ENCODE measurements at regions not wholly inside any gene's neighbourhood (a gene's known extent, or its start where the extent isn't known, plus 50 kb on each side); places are given as distances from the start of the nearest gene placed in this dataset.

DNA sequence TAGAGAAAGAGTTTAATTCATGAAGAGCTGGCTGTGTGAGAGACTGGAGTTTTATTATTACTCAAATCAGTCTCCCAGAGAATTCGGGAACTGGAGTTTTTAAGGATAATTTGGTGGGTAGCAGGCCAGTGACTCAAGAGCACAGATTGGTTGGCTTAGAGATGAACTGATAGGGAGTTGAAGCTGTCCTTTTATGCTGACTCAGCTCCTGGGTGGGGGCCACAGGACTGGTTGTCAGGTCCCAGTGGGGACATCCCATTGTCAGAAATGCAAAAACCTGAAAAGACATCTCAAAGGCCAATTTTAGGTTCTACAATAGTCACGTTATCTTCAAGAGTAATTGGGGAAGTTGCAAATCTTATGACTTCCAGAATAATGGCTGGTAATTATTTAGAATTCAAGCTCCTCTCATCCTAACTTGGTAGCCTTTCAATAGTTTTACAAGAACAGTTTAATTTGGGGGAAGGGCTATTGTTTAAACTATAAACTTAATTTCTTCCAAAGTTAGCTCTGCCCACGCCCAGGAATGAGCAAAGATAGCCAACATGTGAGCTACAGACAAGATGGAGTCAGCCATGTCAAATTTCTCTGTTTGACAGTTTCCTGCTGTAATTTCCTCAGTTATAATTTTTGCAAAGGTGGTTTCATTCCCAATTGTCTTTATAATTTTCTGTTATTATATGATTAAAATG is 149.4 kb upstream of the SLC39A10 start:
- no peak for DNase-seq (ENCODE audit: low spot score)
- TF ChIP-seq, protein P1, sequence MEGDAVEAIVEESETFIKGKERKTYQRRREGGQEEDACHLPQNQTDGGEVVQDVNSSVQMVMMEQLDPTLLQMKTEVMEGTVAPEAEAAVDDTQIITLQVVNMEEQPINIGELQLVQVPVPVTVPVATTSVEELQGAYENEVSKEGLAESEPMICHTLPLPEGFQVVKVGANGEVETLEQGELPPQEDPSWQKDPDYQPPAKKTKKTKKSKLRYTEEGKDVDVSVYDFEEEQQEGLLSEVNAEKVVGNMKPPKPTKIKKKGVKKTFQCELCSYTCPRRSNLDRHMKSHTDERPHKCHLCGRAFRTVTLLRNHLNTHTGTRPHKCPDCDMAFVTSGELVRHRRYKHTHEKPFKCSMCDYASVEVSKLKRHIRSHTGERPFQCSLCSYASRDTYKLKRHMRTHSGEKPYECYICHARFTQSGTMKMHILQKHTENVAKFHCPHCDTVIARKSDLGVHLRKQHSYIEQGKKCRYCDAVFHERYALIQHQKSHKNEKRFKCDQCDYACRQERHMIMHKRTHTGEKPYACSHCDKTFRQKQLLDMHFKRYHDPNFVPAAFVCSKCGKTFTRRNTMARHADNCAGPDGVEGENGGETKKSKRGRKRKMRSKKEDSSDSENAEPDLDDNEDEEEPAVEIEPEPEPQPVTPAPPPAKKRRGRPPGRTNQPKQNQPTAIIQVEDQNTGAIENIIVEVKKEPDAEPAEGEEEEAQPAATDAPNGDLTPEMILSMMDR (IDR thresholded peaks at IDR 0.05) = no peak
- no peak overlapping the region for H3K27ac ChIP-seq
- H3K4me3 ChIP-seq = no peak overlapping the region

DNA sequence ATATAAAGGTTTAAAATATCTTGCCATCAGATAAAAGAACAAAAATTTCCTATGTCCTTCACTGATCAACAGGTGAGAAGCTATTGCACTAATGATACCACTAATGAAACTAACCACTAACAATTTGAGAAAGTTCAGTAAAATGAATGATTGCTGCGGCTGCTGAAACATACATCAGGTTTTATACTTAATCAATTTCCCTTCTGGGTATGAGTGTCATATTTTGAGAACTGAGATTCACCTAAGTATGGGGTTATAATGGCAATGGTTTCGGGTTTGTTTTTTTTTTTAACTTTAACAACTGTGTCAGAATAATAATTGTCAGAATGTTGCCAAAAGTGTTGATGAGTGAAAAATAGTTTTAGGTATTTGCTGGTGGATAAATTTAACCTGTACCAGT is 151.3 kb upstream of the SLC39A10 start:
- DNase-seq (ENCODE audit: low spot score) = no peak
- no peak overlapping the region for H3K4me3 ChIP-seq
- TF ChIP-seq, protein P1 (IDR thresholded peaks at IDR 0.05) = no peak
- no peak overlapping the region for H3K27ac ChIP-seq

DNA sequence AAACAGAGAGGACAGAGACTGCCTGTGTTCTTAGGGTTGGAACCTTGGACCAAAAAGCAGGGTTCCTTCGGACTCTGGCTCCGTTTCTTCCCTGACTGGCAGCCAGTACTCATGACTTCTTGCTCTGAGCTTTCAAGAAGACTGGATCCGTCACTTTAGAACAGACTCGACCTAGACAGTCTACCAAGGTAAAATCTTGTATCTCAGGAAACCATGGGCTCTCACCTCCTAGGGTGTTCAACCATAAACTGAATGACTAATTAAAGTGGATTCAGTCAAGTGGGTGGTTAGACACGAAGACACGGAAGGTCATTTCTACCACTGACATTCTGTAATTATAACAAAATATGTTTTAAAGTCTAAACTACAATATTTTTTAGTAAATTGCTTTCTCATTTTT is 153.8 kb upstream of the SLC39A10 start:
- Histone ChIP-seq H3K4me3 (no peak overlapping the region), H3K27ac (no peak overlapping the region)
- no peak for DNase-seq (ENCODE audit: low spot score)
- TF ChIP-seq, protein P1 (IDR thresholded peaks at IDR 0.05) = no peak

DNA sequence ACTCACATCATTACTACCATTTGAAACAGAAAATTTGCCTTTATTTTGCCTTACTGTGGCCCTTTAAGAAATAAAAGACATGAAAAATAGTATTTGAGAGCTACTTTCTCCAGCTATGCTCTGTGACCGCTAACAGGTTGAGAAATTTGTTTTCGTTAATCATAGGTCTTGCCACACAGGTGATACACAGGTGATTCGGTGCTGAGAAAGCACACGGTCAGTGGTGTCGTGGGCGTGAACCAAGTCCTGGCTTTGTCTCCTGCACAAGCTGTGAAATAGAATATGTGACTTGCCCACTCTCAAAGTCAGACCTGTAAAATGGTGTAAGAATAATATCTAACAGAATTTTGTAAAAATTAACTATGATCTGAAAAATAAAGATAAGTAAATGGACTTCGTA is 155.3 kb upstream of the SLC39A10 start:
- TF ChIP-seq, protein P1 (IDR thresholded peaks at IDR 0.05) = no peak
- Histone ChIP-seq H3K27ac (no peak overlapping the region), H3K4me3 (no peak overlapping the region)
- no peak for DNase-seq (ENCODE audit: low spot score)

DNA sequence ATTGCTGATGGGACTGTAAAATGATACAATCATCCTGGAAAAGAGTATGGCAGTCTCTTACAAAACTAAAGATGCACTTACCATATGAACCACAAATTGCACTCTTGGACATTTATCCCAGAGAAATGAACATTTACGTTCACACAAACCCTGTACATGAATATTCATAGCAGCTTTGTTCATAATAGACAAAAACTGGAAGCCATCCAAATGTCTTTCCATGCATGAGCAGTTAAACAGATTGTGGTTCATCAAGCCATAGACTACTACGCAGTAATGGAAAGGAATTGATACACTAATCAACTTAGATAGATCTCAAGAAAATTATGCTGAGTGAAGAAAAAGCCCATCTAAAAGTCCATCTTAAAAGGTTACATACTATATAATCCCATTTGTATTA is 156.1 kb upstream of the SLC39A10 start:
- TF ChIP-seq, protein P1 (IDR thresholded peaks at IDR 0.05) = no peak
- no peak overlapping the region for H3K27ac ChIP-seq
- DNase-seq (ENCODE audit: low spot score) = no peak
- H3K4me3 ChIP-seq = no peak overlapping the region

DNA sequence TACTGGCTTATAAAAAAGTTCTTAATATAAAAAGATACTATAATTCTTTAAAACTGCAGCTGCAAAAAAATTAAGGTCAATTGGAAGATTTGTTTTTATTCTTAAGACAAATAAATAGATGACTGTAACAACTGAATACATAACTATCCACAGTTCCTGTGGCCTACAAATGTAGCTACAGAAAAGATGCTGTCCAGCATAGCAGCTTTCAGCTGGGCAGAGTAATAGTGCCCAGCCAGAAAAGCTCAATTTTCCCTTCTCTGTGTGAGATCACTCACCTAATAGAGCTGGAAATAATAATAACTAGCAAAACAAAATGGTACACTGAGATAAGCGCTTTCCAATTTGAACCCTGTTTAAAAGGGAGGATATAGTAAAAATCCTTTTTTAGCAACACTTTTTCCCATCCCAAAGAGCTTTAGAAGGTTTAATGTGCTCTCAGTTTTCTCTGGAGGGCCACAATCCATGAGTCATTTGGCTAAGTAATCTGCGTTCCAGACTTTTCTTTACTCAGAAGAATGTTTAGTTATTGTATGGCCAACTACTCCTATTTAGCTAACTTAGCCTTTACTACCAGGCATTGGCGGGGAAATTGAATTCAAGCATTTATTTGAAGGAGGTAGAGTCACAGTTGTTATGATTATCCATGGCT is 158.1 kb upstream of the SLC39A10 start:
- no peak overlapping the region for H3K27ac ChIP-seq
- no peak for DNase-seq (ENCODE audit: low spot score)
- H3K4me3 ChIP-seq = no peak overlapping the region
- TF ChIP-seq, protein P1 (IDR thresholded peaks at IDR 0.05) = no peak

DNA sequence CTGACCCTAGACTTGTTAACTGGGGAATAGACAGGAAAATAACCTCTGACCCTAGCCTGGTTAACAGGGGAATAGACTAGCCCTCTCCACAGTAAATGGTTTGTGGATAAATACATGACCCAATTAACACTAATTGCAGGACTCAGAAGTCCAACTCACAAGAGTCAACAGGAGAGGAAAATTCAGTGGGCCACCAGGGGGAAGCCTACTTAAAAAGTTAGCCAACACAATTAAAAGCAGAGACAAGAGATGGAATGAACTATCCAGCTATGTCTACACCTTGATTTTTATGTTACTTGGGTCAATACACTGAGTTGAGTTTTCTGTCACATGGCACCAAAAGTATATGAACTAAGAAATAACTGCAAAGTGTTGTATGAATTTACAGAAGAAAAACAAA is 158.8 kb upstream of the SLC39A10 start:
- DNase-seq (ENCODE audit: low spot score) = no peak
- no peak overlapping the region for H3K27ac ChIP-seq
- TF ChIP-seq, protein P1 (IDR thresholded peaks at IDR 0.05) = peak; percentile 22
- H3K4me3 ChIP-seq = no peak overlapping the region
